Neutrophil (primary cell): ENCODE measurements at regions not wholly inside any gene's neighbourhood (a gene's known extent, or its start where the extent isn't known, plus 50 kb on each side); places are given as distances from the start of the nearest gene placed in this dataset.

Experiments used
- H3K27ac ChIP-seq: fragments of 200-600 bp; sonication (generic); 2 replicates; pipeline ENCODE4 v1.5.1; 2016; ENCODE audit warnings: mild to moderate bottlenecking, moderate library complexity
- H3K27me3 ChIP-seq: fragments of 200-600 bp; sonication (generic); 2 replicates; pipeline ENCODE4 v1.6.0; 2016; ENCODE audit warnings: mild to moderate bottlenecking
- H3K36me3 ChIP-seq: fragments of 200-600 bp; sonication (generic); 2 replicates; pipeline ENCODE4 v1.5.1; 2017
- H3K4me1 ChIP-seq, 2 experiments: fragments of 200-600 bp in 1 of 2; sonication (generic) in 1 of 2; 1 replicate in 1 of 2; 2 replicates in 1 of 2; pipeline versions ENCODE4 v1.5.1 to v1.6.1; 2013 to 2016; ENCODE audit warnings: low read depth in 1 of 2, low read length in 1 of 2, mild to moderate bottlenecking in 1 of 2, moderate library complexity in 1 of 2; ENCODE audit not compliant: control insufficient read depth in 1 of 2, insufficient read depth in 1 of 2
- H3K4me3 ChIP-seq, 2 experiments: fragments of 200-600 bp in 1 of 2; sonication (generic) in 1 of 2; 1 replicate in 1 of 2; 2 replicates in 1 of 2; pipeline ENCODE4 v1.5.1; 2013 to 2016; ENCODE audit warnings: low read depth in 1 of 2, low read length in 1 of 2, mild to moderate bottlenecking in 1 of 2, moderate library complexity in 1 of 2
- H3K9me3 ChIP-seq: fragments of 200-600 bp; sonication (generic); 2 replicates; pipeline ENCODE4 v1.5.1; 2016
- TF ChIP-seq, protein P1 (sequence below): fragments of 200-600 bp; sonication (generic); IDR thresholded peaks from 2 replicates; pipeline ENCODE4 v1.5.1; 2016; ENCODE audit warnings: antibody characterized with exemption

DNA sequence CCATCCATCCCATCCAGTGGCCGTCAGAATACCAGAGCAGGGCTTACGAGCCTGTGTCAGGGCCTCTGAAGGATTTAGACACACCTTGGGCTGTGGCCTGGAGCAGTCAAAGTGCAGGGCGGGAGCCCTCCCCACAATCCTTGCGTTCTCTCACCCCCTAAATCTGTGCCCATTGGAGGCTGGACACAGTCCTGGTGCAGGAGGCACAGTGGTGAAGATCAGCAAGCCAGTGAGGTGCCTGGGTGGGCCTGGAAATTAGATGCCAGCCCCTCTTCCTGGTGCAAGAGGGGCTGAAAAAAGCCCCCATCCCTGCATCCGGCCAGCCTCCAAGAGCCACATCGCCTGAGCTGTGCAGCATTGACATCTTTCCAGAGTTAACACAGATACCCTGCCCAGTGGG lies 1045.8 kb downstream of the TBC1D22A start:
- no peaks in the 10 kb centered on the region for H3K27me3 ChIP-seq
- H3K4me1 ChIP-seq: no peaks in the 10 kb centered on the region
- no peak overlapping the region for H3K27ac ChIP-seq
- H3K36me3 ChIP-seq: no peaks in the 10 kb centered on the region
- no peaks in the 10 kb centered on the region for H3K9me3 ChIP-seq
- H3K4me3 ChIP-seq: no peak overlapping the region
- TF ChIP-seq, protein P1, sequence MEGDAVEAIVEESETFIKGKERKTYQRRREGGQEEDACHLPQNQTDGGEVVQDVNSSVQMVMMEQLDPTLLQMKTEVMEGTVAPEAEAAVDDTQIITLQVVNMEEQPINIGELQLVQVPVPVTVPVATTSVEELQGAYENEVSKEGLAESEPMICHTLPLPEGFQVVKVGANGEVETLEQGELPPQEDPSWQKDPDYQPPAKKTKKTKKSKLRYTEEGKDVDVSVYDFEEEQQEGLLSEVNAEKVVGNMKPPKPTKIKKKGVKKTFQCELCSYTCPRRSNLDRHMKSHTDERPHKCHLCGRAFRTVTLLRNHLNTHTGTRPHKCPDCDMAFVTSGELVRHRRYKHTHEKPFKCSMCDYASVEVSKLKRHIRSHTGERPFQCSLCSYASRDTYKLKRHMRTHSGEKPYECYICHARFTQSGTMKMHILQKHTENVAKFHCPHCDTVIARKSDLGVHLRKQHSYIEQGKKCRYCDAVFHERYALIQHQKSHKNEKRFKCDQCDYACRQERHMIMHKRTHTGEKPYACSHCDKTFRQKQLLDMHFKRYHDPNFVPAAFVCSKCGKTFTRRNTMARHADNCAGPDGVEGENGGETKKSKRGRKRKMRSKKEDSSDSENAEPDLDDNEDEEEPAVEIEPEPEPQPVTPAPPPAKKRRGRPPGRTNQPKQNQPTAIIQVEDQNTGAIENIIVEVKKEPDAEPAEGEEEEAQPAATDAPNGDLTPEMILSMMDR: no peak

DNA sequence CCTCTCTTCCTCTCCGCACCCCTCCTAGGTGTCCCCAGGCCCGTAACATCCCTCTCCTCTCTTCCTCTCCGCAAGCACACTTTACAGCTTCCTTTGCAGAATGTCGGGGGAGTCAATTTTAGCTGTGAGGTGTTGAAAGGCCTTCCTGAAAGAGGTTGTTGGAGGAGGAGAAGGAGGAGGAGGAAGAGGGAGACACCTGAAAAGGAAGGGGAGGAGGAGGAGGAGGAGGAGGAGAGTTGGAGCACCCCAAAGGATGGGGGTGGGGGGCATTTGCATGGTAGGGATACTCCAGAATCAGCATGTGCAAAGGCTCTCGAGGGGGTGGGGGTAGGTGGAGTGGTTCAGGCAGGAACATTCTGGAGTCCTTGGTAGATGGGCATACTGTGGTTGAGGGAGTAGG lies 1045.1 kb downstream of the TBC1D22A start:
- Histone ChIP-seq H3K27ac (no peak overlapping the region), H3K9me3 (no peaks in the 10 kb centered on the region)

DNA sequence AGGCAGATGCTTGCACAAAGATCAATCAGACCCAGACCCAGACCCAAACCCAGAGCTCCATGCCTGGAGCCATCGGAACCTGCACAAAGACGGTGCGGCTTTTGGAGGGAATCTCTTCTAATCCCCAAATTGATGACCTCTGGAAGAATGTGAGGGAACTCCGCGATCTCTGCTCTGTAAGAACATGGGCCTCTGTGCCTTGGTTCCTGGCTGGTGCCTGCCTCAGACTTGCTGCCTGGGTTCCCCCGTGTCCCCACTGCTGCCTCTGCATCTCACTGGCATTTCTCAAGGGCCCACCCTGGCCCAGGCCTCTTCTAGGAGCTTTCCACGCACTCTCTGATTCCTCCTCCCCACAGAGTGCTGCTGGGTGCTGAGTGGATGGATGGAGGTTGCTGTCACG lies 1044.4 kb downstream of the TBC1D22A start:
- Histone ChIP-seq H3K4me1 (no peaks in the 10 kb centered on the region), H3K27me3 (no peaks in the 10 kb centered on the region), H3K36me3 (no peaks in the 10 kb centered on the region), H3K27ac (no peak overlapping the region), H3K9me3 (no peaks in the 10 kb centered on the region), H3K4me3 (no peak overlapping the region)
- TF ChIP-seq, protein P1: no peak

More for the DNA sequence above, 1045.1 kb downstream of the TBC1D22A start:
- TF ChIP-seq, protein P1: no peak
- Histone ChIP-seq H3K36me3 (no peaks in the 10 kb centered on the region), H3K4me3 (no peak overlapping the region), H3K27me3 (no peaks in the 10 kb centered on the region), H3K4me1 (no peaks in the 10 kb centered on the region)

DNA sequence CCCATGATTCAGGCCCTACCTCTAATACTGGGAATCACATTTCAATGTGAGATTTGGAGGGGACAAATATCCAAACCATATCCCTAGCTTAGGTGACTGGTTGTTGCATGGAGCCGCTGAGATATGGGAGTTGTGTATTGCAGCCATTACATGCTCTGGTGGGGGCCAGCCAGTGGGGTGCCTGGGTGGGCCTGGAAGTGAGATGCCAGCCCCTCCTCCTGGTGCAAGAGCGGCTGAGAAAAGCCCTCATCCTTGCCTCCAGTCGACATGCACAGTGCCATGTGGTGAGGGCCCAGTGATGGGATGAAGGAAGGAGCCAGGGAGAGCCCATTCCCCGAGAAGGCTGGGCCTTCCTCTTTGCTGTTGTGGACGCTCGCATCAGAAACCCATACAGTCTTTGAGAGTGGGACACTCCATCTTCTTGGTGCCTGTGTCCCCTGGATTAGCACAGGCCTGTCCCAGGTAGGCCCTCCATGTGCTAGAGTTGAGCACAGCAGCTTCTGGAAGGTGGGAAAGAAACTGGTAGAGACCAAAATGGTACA lies 1043.0 kb downstream of the TBC1D22A start:
- Histone ChIP-seq H3K4me3 (no peak overlapping the region), H3K27me3 (no peaks in the 10 kb centered on the region), H3K27ac (no peak overlapping the region), H3K9me3 (no peaks in the 10 kb centered on the region), H3K36me3 (no peaks in the 10 kb centered on the region), H3K4me1 (no peaks in the 10 kb centered on the region)
- TF ChIP-seq, protein P1: no peak

DNA sequence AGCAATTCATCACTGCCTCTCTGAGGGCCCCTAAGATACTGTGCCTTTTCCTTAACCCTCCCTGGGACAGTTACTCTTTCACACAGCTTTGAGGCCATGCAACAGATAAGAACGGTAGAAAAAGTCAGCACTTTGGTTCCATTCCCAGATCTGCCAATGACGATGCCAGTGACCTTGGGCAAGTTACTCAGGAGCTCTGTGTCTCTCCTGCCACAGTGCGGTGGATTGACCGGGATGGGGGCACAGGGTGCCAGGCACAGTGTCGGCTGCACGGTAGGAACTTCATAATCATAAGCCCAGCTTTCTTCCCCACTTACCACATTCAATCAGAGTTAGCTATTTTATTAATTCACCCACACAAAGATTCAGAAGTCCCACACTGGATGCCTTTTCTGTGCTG lies 1041.8 kb downstream of the TBC1D22A start:
- Histone ChIP-seq H3K4me1 (no peaks in the 10 kb centered on the region), H3K9me3 (no peaks in the 10 kb centered on the region), H3K27me3 (no peaks in the 10 kb centered on the region), H3K4me3 (no peak overlapping the region), H3K36me3 (no peaks in the 10 kb centered on the region), H3K27ac (no peak overlapping the region)
- TF ChIP-seq, protein P1: no peak

DNA sequence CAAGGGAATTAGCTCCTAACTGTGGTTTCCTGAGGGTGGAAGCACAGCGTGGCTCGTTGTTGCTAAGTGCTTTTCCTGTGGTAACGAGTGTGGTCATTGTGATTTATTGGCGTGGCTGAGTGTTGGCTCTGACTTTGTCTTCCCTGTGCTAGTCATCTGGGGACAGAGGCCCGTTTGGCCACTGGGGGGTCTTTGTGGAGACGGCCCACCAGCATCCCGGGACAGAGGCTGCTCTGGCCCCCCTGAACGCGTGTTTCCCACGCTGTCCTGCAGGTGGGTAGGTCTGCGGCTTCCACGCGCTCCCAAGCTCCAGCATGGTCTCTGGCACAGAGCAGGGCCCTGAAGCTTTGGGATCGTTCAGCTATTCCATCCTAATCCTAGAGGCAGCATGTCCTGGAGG lies 1040.0 kb downstream of the TBC1D22A start:
- no peak overlapping the region for H3K27ac ChIP-seq
- no peaks in the 10 kb centered on the region for H3K9me3 ChIP-seq
- no peaks in the 10 kb centered on the region for H3K36me3 ChIP-seq
- H3K27me3 ChIP-seq: no peaks in the 10 kb centered on the region
- no peak overlapping the region for H3K4me3 ChIP-seq
- TF ChIP-seq, protein P1: no peak
- no peaks in the 10 kb centered on the region for H3K4me1 ChIP-seq
